Endodermal cell (in vitro differentiated cells): ENCODE measurements at regions not wholly inside any gene's neighbourhood (a gene's known extent, or its start where the extent isn't known, plus 50 kb on each side); places are given as distances from the start of the nearest gene placed in this dataset.
A peak's percentile ranks its signal among the peaks of the same experiment; 100 is the strongest.

Source experiments
- DNase-seq: peaks from one replicate; pipeline ENCODE4 v3.0.0-alpha.2; 2017
- H3K27ac ChIP-seq: 2 replicates; pipeline ENCODE4 v1.5.1; 2013; ENCODE audit warnings: mild to moderate bottlenecking, low read depth, low read length, moderate library complexity
- H3K27me3 ChIP-seq: 2 replicates; pipeline ENCODE4 v1.6.1; 2013; ENCODE audit warnings: mild to moderate bottlenecking, low read length, moderate library complexity; ENCODE audit not compliant: insufficient read depth, control insufficient read depth, poor library complexity, severe bottlenecking
- H3K36me3 ChIP-seq: 2 replicates; pipeline ENCODE4 v1.7.0; 2013; ENCODE audit warnings: mild to moderate bottlenecking, low read length, moderate library complexity; ENCODE audit not compliant: control insufficient read depth, insufficient read depth
- H3K4me1 ChIP-seq: one replicate; pipeline ENCODE4 v1.7.0; 2013; ENCODE audit warnings: low read length; ENCODE audit not compliant: control insufficient read depth, insufficient read depth
- H3K4me3 ChIP-seq: 2 replicates; pipeline ENCODE4 v1.5.1; 2013; ENCODE audit warnings: mild to moderate bottlenecking, low read length, moderate library complexity
- H3K9ac ChIP-seq: 2 replicates; pipeline ENCODE4 v1.6.1; 2013; ENCODE audit warnings: mild to moderate bottlenecking, low read length, moderate library complexity; ENCODE audit not compliant: poor library complexity, severe bottlenecking; ENCODE audit errors: extremely low read depth
- H3K9me3 ChIP-seq: 2 replicates; pipeline ENCODE4 v1.6.1; 2013; ENCODE audit warnings: mild to moderate bottlenecking, low read length, moderate library complexity; ENCODE audit not compliant: control insufficient read depth
- H3K27ac Mint-ChIP-seq: 2 replicates; pipeline ENCODE4 v1.8.0; 2020; ENCODE audit warnings: mixed read lengths
- H3K27me3 Mint-ChIP-seq: 2 replicates; pipeline ENCODE4 v1.8.0; 2021; ENCODE audit warnings: mild to moderate bottlenecking, mixed read lengths; ENCODE audit not compliant: insufficient read depth
- H3K36me3 Mint-ChIP-seq: 2 replicates; pipeline ENCODE4 v1.8.0; 2020; ENCODE audit warnings: low read depth, mixed read lengths
- H3K4me1 Mint-ChIP-seq: 2 replicates; pipeline ENCODE4 v1.8.0; 2020; ENCODE audit warnings: mixed read lengths
- H3K4me3 Mint-ChIP-seq: 2 replicates; pipeline ENCODE4 v1.8.0; 2020; ENCODE audit warnings: mild to moderate bottlenecking, moderate library complexity, mixed read lengths
- H3K9me3 Mint-ChIP-seq: 2 replicates; pipeline ENCODE4 v1.8.0; 2020; ENCODE audit warnings: mild to moderate bottlenecking, mixed read lengths
- CTCF ChIP-seq: fragments of 200-600 bp; sonication (generic); conservative IDR thresholded peaks from 2 replicates; pipeline ENCODE4 v1.5.0; 2021; ENCODE audit warnings: antibody characterized with exemption, mild to moderate bottlenecking
- WGBS, 2 experiments: methylation state at CpG; one replicate each; pipeline versions ENCODE4 v1.1.5 to v1.1.7; 2013; ENCODE audit warnings: missing lambda C conversion rate in 2 of 2, mixed read lengths in 1 of 2; ENCODE audit not compliant: insufficient coverage in 1 of 2, insufficient read length in 1 of 2; 5-methylcytosine and 5-hydroxymethylcytosine counted together

DNA sequence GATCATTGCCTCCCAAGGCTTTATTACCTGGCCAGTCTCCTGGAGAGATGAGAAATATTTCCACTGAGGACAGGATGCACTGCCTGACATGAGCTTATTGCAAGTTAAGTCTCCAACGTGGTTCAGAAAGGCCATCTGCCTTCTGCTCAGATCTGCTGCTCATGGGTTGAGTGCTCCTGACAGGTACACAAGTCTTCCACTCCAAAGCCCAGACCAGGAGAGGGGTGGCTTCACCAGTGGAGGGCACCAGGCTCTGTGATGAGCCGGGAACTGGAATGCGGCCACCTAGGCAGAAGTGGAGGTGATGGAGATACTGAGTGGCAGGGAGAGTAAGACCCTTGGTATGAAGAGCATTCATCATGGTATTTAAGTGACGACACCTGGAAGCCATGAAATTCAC, 79.5 kb upstream of the IRF2 start:
- no peaks in the 10 kb centered on the region for H3K27me3 ChIP-seq
- no peaks in the 10 kb centered on the region for H3K4me1 ChIP-seq
- Mint-ChIP-seq H3K4me1 (peaks cover under 1% of the 10 kb centered on the region), H3K36me3 (no peaks in the 10 kb centered on the region), H3K9me3 (no peaks in the 10 kb centered on the region), H3K4me3 (no peak overlapping the region), H3K27me3 (no peaks in the 10 kb centered on the region), H3K27ac (no peak overlapping the region)
- H3K9ac ChIP-seq: no peak overlapping the region
- H3K9me3 ChIP-seq: no peaks in the 10 kb centered on the region
- peak; percentile 43 for TF ChIP-seq CTCF
- 88 to 90% methylated on average over 2 to 4 of the region's 4 CpGs for WGBS, 2 experiments
- no peak overlapping the region for H3K27ac ChIP-seq
- DNase-seq: peak; percentile 66
- no peaks in the 10 kb centered on the region for H3K36me3 ChIP-seq
- no peak overlapping the region for H3K4me3 ChIP-seq

DNA sequence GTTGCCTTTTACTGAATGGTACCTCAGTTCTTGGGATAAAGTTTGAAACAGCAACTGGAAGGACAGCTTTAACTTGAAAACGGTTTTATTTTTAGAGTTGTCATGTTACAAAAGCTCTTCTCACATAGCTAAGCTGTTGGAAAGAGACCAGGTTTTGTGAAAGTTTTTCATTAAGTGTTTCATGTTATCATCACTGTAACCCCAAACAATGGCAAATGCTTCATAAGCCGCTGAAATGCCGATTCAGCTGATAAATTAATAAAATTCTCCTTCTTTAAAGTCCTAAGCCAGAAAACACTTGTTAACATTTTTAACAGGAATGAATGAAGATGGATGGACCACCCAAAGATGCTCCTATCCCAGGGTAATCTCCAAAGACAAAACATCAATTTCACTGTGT, 76.1 kb upstream of the IRF2 start:
- WGBS, 2 experiments: 84 to 100% methylated on average over 1 to 3 of the region's 3 CpGs

GRCh38 chr4:184548648-184549341, 74.4 kb upstream of the IRF2 start:
- peaks cover 3% of the 10 kb centered on the region for H3K9me3 Mint-ChIP-seq
- Histone ChIP-seq H3K9me3 (no peaks in the 10 kb centered on the region), H3K36me3 (no peaks in the 10 kb centered on the region), H3K27me3 (no peaks in the 10 kb centered on the region), H3K27ac (no peak overlapping the region), H3K9ac (no peak overlapping the region), H3K4me3 (no peak overlapping the region), H3K4me1 (no peaks in the 10 kb centered on the region)
- TF ChIP-seq CTCF: no peak
- WGBS, 2 experiments: 68% methylated on average over 9 to 20 of the region's 20 CpGs
- H3K27me3 Mint-ChIP-seq: no peaks in the 10 kb centered on the region
- peak; percentile 69 for DNase-seq
- peak overlapping the region; percentile 26 for H3K27ac Mint-ChIP-seq
- H3K4me1 Mint-ChIP-seq: peaks cover 5% of the 10 kb centered on the region
- H3K4me3 Mint-ChIP-seq: peak overlapping the region; percentile 49
- H3K36me3 Mint-ChIP-seq: no peaks in the 10 kb centered on the region

More for the DNA sequence above, 76.1 kb upstream of the IRF2 start:
- no peaks in the 10 kb centered on the region for H3K9me3 ChIP-seq
- H3K27me3 ChIP-seq: no peaks in the 10 kb centered on the region
- H3K36me3 ChIP-seq: no peaks in the 10 kb centered on the region
- peaks cover 5% of the 10 kb centered on the region for H3K4me1 Mint-ChIP-seq
- H3K27me3 Mint-ChIP-seq: no peaks in the 10 kb centered on the region
- no peaks in the 10 kb centered on the region for H3K4me1 ChIP-seq
- DNase-seq: no peak
- H3K9me3 Mint-ChIP-seq: peaks cover 3% of the 10 kb centered on the region
- H3K27ac Mint-ChIP-seq: no peak overlapping the region
- H3K36me3 Mint-ChIP-seq: no peaks in the 10 kb centered on the region
- H3K4me3 ChIP-seq: no peak overlapping the region
- H3K27ac ChIP-seq: no peak overlapping the region
- H3K4me3 Mint-ChIP-seq: no peak overlapping the region
- TF ChIP-seq CTCF: no peak
- no peak overlapping the region for H3K9ac ChIP-seq
